Hepatocyte (in vitro differentiated cells): ENCODE measurements at regions not wholly inside any gene's neighbourhood (a gene's known extent, or its start where the extent isn't known, plus 50 kb on each side); places are given as distances from the start of the nearest gene placed in this dataset.

Experiments
- DNase-seq: peaks from one replicate; pipeline ENCODE4 v3.0.0-alpha.2; 2016; ENCODE audit warnings: low spot score
- H2AFZ ChIP-seq: fragments of 200-600 bp; sonication (generic); 2 replicates; pipeline ENCODE4 v1.6.0; 2016; ENCODE audit warnings: antibody characterized with exemption, mild to moderate bottlenecking
- H3K27ac ChIP-seq: fragments of 200-600 bp; sonication (generic); 2 replicates; pipeline ENCODE4 v1.5.1; 2016; ENCODE audit warnings: mild to moderate bottlenecking
- H3K27me3 ChIP-seq: fragments of 200-600 bp; sonication (generic); 2 replicates; pipeline ENCODE4 v1.6.1; 2016
- H3K36me3 ChIP-seq: fragments of 200-600 bp; sonication (generic); replicated peaks from 2 replicates; pipeline ENCODE4 v1.5.1; 2016; ENCODE audit warnings: low read depth; ENCODE audit not compliant: insufficient read depth
- H3K4me1 ChIP-seq: fragments of 200-600 bp; sonication (generic); 2 replicates; pipeline ENCODE4 v1.5.1; 2016; ENCODE audit warnings: mild to moderate bottlenecking, moderate library complexity; ENCODE audit not compliant: insufficient read depth
- H3K4me2 ChIP-seq: fragments of 200-600 bp; sonication (generic); 2 replicates; pipeline ENCODE4 v1.6.0; 2016
- H3K4me3 ChIP-seq: fragments of 200-600 bp; sonication (generic); 2 replicates; pipeline ENCODE4 v1.5.1; 2016; ENCODE audit warnings: mild to moderate bottlenecking
- H3K79me2 ChIP-seq: fragments of 200-600 bp; sonication (generic); 2 replicates; pipeline ENCODE4 v1.6.0; 2017; ENCODE audit warnings: mild to moderate bottlenecking
- H3K9me2 ChIP-seq: fragments of 200-600 bp; sonication (generic); replicated peaks from 2 replicates; pipeline ENCODE4 v1.6.0; 2017; ENCODE audit warnings: mild to moderate bottlenecking; ENCODE audit not compliant: insufficient read depth
- H3K9me3 ChIP-seq: fragments of 200-600 bp; sonication (generic); 2 replicates; pipeline ENCODE4 v1.5.1; 2016; ENCODE audit warnings: low read depth, mild to moderate bottlenecking
- H4K20me1 ChIP-seq: fragments of 200-600 bp; sonication (generic); 2 replicates; pipeline ENCODE4 v1.6.0; 2016; ENCODE audit warnings: mild to moderate bottlenecking; ENCODE audit not compliant: insufficient read depth, poor library complexity, severe bottlenecking
- EZH2 ChIP-seq: fragments of 200-600 bp; sonication (generic); IDR thresholded peaks from 2 replicates; pipeline ENCODE4 v1.6.1; 2016; ENCODE audit warnings: antibody characterized with exemption, mild to moderate bottlenecking, borderline replicate concordance
- EZH2phosphoT487 ChIP-seq: fragments of 200-600 bp; sonication (generic); IDR thresholded peaks from one replicate; pipeline ENCODE4 v1.6.1; 2018; ENCODE audit warnings: antibody characterized with exemption, mild to moderate bottlenecking, low read depth, moderate library complexity; ENCODE audit not compliant: unreplicated experiment, severe bottlenecking
- WGBS: methylation state at CpG from one replicate; pipeline ENCODE4 v1.1.6; 2016; ENCODE audit warnings: low lambda C conversion rate; ENCODE audit errors: missing lambda C conversion rate; 5-methylcytosine and 5-hydroxymethylcytosine counted together
- TF ChIP-seq, protein P1 (sequence below): fragments of 200-600 bp; sonication (generic); IDR thresholded peaks from 2 replicates; pipeline ENCODE4 v1.5.1; 2016; ENCODE audit warnings: antibody characterized with exemption, mild to moderate bottlenecking; ENCODE audit not compliant: poor library complexity

DNA sequence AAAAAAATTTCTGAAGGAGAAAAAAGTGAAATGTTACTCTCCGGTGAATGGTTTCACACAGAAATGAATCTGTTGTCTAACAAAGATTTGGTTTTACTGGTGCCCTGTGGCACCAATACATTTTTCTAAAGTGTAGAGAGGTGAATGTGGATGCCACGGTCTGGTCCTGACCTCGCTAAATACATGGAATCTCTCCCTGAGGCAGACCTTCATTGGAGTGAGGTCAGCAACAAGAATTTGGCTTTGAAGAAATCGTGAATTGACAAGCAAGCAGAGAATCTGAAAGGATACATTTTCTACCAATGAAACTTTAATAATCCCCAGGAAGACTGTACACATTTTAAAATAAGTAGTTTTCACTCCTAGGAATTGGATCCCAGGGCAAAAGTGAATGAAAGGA, 81.2 kb upstream of the OTOGL start:
- Histone ChIP-seq H3K4me3 (no peak overlapping the region), H2AFZ (peak overlapping the region; percentile 16), H3K36me3 (no peaks in the 10 kb centered on the region), H3K4me1 (no peaks in the 10 kb centered on the region), H3K9me3 (no peaks in the 10 kb centered on the region), H3K27me3 (no peaks in the 10 kb centered on the region), H4K20me1 (no peaks in the 10 kb centered on the region), H3K27ac (no peak overlapping the region), H3K4me2 (no peak overlapping the region), H3K79me2 (no peaks in the 10 kb centered on the region), H3K9me2 (no peaks in the 10 kb centered on the region)
- TF ChIP-seq EZH2 (no peak), EZH2phosphoT487 (no peak)
- TF ChIP-seq, protein P1, sequence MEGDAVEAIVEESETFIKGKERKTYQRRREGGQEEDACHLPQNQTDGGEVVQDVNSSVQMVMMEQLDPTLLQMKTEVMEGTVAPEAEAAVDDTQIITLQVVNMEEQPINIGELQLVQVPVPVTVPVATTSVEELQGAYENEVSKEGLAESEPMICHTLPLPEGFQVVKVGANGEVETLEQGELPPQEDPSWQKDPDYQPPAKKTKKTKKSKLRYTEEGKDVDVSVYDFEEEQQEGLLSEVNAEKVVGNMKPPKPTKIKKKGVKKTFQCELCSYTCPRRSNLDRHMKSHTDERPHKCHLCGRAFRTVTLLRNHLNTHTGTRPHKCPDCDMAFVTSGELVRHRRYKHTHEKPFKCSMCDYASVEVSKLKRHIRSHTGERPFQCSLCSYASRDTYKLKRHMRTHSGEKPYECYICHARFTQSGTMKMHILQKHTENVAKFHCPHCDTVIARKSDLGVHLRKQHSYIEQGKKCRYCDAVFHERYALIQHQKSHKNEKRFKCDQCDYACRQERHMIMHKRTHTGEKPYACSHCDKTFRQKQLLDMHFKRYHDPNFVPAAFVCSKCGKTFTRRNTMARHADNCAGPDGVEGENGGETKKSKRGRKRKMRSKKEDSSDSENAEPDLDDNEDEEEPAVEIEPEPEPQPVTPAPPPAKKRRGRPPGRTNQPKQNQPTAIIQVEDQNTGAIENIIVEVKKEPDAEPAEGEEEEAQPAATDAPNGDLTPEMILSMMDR: no peak
- WGBS: 61% methylated on average over 4 of the region's 4 CpGs
- no peak for DNase-seq

DNA sequence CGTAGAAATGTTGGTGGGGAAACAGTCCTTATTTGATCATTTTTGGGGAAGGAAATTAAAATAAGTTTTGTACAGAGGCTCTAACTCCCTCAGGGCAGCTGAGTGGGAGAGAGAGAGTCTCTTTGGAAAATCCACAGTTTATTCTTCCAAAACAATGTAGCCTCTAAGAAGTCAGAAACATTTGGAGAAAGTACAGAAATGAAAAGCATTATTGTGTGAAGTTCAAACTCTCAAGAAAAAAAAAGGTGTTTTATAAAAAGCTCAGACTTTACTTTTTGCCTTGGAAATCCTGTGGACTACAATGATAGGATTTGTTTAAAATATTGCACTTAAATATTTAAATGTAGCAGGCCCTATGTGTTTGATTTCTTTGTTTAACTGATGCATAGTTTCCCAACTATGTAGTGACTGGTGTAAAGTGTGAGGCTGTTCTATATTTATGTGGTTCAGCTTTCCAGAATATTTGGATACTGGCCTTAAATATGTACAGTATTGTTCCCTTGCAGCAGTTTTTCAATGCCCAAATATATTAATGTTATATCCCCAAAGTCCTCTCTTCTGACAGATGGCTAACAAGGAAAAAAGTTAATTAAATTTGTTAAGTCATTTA, 82.0 kb upstream of the OTOGL start:
- WGBS: 86% methylated on average over 1 of the region's 1 CpG
- Histone ChIP-seq H3K36me3 (no peaks in the 10 kb centered on the region), H3K4me3 (no peak overlapping the region), H4K20me1 (no peaks in the 10 kb centered on the region), H3K9me3 (no peaks in the 10 kb centered on the region), H3K79me2 (no peaks in the 10 kb centered on the region), H3K4me2 (no peak overlapping the region), H3K4me1 (no peaks in the 10 kb centered on the region), H2AFZ (peak overlapping the region; percentile 16), H3K9me2 (no peaks in the 10 kb centered on the region), H3K27me3 (no peaks in the 10 kb centered on the region), H3K27ac (no peak overlapping the region)
- no peak for DNase-seq
- TF ChIP-seq, protein P1: no peak
- TF ChIP-seq EZH2phosphoT487 (no peak), EZH2 (no peak)

DNA sequence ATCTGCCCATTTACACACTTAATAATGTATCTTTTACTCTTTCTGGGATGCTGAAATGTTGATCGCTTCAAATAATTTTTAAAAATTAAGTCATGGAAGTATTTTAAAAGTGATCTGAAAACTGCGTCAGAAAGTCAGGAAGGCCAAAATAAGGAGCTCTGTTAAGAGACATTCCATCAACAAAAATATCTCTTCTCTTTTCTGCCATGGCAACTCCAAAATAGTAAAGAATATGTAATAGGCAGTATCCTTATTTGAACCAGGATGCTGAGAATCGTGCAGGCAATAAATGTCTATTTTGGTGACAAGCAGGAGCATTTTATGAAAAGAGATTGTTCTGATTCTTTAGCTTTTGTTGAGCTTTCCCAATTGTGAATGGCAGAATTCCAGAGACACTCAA, 81.8 kb upstream of the PPP1R12A start:
- H3K4me2 ChIP-seq: no peak overlapping the region

More for the DNA sequence above, 81.8 kb upstream of the PPP1R12A start:
- Histone ChIP-seq H3K9me2 (no peaks in the 10 kb centered on the region), H3K4me3 (no peak overlapping the region), H4K20me1 (no peaks in the 10 kb centered on the region), H3K27me3 (no peaks in the 10 kb centered on the region), H3K9me3 (no peaks in the 10 kb centered on the region), H2AFZ (no peak overlapping the region), H3K27ac (no peak overlapping the region), H3K36me3 (no peaks in the 10 kb centered on the region), H3K4me1 (no peaks in the 10 kb centered on the region), H3K79me2 (no peaks in the 10 kb centered on the region)
- DNase-seq: no peak
- no peak for TF ChIP-seq EZH2phosphoT487
- no peak for TF ChIP-seq EZH2
- TF ChIP-seq, protein P1: no peak
- 88% methylated on average over 3 of the region's 3 CpGs for WGBS
